Smooth muscle cell (in vitro differentiated cells): ENCODE measurements at regions not wholly inside any gene's neighbourhood (a gene's known extent, or its start where the extent isn't known, plus 50 kb on each side); places are given as distances from the start of the nearest gene placed in this dataset.

Experiments
- DNase-seq: peaks from one replicate; lab custom pipeline; 2025; ENCODE audit not compliant: unreplicated experiment; lab: John Stamatoyannopoulos, UW
- H2AFZ ChIP-seq: fragments of 200-600 bp; sonication (generic); 2 replicates; pipeline ENCODE4 v1.6.0; 2016; ENCODE audit warnings: antibody characterized with exemption, low read depth, mild to moderate bottlenecking
- H3F3A ChIP-seq: fragments of 200-600 bp; sonication (generic); 2 replicates; pipeline ENCODE4 v1.6.0; 2017; ENCODE audit warnings: antibody characterized with exemption, low read depth
- H3K27ac ChIP-seq: fragments of 200-600 bp; sonication (generic); 2 replicates; pipeline ENCODE4 v1.5.1; 2016; ENCODE audit warnings: low read depth, mild to moderate bottlenecking
- H3K27me3 ChIP-seq: fragments of 200-600 bp; sonication (generic); 2 replicates; pipeline ENCODE4 v1.6.1; 2016; ENCODE audit warnings: low read depth, mild to moderate bottlenecking
- H3K36me3 ChIP-seq: fragments of 200-600 bp; sonication (generic); 2 replicates; pipeline ENCODE4 v1.5.1; 2016; ENCODE audit warnings: low read depth
- H3K4me1 ChIP-seq: fragments of 200-600 bp; sonication (generic); 2 replicates; pipeline ENCODE4 v1.5.1; 2016; ENCODE audit warnings: low read depth
- H3K4me2 ChIP-seq: fragments of 200-600 bp; sonication (generic); 2 replicates; pipeline ENCODE4 v1.6.0; 2016; ENCODE audit warnings: mild to moderate bottlenecking
- H3K4me3 ChIP-seq: fragments of 200-600 bp; sonication (generic); 2 replicates; pipeline ENCODE4 v1.5.1; 2016; ENCODE audit warnings: mild to moderate bottlenecking
- H3K79me2 ChIP-seq: fragments of 200-600 bp; sonication (generic); 2 replicates; pipeline ENCODE4 v1.6.0; 2016; ENCODE audit warnings: low read depth, mild to moderate bottlenecking
- H3K9ac ChIP-seq: fragments of 200-600 bp; sonication (generic); 2 replicates; pipeline ENCODE4 v1.6.0; 2016; ENCODE audit warnings: low read depth
- H3K9me3 ChIP-seq: fragments of 200-600 bp; sonication (generic); replicated peaks from 2 replicates; pipeline ENCODE4 v1.5.1; 2016; ENCODE audit warnings: low read depth
- H4K20me1 ChIP-seq: fragments of 200-600 bp; sonication (generic); 2 replicates; pipeline ENCODE4 v1.6.0; 2016; ENCODE audit warnings: low read depth
- WGBS: methylation state at CpG from one replicate; pipeline ENCODE4 v1.1.7; 2016; ENCODE audit warnings: low lambda C conversion rate; 5-methylcytosine and 5-hydroxymethylcytosine counted together
- TF ChIP-seq, protein P1 (sequence below): fragments of 200-600 bp; sonication (generic); IDR thresholded peaks from 2 replicates; pipeline ENCODE4 v1.5.1; 2017; ENCODE audit warnings: borderline replicate concordance, mild to moderate bottlenecking, antibody characterized with exemption; ENCODE audit not compliant: insufficient read depth, poor library complexity, severe bottlenecking

DNA sequence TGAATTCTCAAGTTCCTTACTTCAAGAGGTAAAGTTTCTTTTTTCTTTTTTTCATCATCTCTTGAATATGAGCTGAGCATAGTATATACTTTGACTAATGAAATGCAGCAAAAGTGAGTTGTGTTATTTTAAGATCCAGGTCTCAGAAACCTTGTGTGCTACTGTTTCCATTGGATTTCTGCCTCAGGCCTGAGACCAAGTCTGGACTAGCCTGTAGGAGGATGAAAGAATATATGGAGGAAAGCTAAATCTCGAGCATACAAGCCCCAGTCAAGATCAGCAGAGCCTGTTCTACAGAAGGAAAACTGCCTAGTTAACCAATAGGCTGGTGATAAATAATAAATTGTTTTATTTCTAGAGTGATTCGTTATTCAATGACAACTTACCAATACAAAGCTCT lies 652.5 kb downstream of the C12orf50 start:
- 78% methylated on average over 2 of the region's 2 CpGs for WGBS

DNA sequence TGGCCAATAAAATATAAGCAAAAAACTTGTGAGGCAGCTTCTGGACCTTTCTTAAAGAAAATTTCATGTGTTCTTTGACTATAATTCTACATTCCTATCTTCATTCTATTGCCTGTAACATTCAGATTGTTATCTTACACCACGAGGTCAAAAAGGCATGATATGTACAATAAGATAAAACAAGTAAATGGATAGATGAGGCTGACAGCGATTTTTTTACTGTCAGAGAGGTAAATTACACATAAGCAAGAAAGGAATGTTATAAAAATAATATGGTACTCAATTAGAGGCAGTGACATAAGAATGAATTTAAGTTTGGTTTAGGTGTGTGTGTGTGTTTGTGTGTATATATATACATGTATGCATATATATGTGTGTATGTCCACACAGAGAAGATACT lies 660.0 kb downstream of the C12orf50 start:
- Histone ChIP-seq H3K4me2 (no peak overlapping the region), H2AFZ (no peak overlapping the region)
- WGBS, result 69% methylated on average over 2 of the region's 2 CpGs

More for the DNA sequence above, 652.5 kb downstream of the C12orf50 start:
- no peak overlapping the region for H3K27ac ChIP-seq
- no peaks in the 10 kb centered on the region for H3K27me3 ChIP-seq
- H3K4me3 ChIP-seq, result no peak overlapping the region
- H3K36me3 ChIP-seq, result no peaks in the 10 kb centered on the region
- no peak for DNase-seq
- no peaks in the 10 kb centered on the region for H3K4me1 ChIP-seq
- H3K9me3 ChIP-seq, result peaks cover 4% of the 10 kb centered on the region
- TF ChIP-seq, protein P1, sequence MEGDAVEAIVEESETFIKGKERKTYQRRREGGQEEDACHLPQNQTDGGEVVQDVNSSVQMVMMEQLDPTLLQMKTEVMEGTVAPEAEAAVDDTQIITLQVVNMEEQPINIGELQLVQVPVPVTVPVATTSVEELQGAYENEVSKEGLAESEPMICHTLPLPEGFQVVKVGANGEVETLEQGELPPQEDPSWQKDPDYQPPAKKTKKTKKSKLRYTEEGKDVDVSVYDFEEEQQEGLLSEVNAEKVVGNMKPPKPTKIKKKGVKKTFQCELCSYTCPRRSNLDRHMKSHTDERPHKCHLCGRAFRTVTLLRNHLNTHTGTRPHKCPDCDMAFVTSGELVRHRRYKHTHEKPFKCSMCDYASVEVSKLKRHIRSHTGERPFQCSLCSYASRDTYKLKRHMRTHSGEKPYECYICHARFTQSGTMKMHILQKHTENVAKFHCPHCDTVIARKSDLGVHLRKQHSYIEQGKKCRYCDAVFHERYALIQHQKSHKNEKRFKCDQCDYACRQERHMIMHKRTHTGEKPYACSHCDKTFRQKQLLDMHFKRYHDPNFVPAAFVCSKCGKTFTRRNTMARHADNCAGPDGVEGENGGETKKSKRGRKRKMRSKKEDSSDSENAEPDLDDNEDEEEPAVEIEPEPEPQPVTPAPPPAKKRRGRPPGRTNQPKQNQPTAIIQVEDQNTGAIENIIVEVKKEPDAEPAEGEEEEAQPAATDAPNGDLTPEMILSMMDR, result no peak
- H3F3A ChIP-seq, result no peaks in the 10 kb centered on the region
- H3K79me2 ChIP-seq, result no peaks in the 10 kb centered on the region
- H2AFZ ChIP-seq, result no peak overlapping the region
- no peak overlapping the region for H3K9ac ChIP-seq
- no peaks in the 10 kb centered on the region for H4K20me1 ChIP-seq
- H3K4me2 ChIP-seq, result no peak overlapping the region

DNA sequence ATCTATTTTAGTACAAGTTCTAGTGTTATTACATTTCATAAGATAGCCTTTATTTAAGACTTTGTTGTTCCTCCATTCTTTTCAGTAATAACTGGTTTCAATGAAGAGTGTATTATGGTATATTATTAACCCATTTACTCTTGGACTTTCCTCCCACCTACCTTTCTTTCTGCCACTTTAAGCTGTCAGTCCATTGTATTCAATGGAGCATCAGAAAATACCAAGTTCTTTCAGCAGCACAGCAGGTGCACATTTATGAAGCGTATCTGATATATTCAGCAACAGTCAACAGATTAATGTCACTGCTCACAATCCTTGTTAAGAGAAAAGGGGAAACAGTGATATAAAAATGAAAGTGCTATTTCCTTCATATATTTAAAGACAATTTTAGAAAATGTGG lies 660.9 kb downstream of the C12orf50 start:
- no peaks in the 10 kb centered on the region for H3F3A ChIP-seq
- no peaks in the 10 kb centered on the region for H3K9me3 ChIP-seq
- H3K4me2 ChIP-seq, result no peak overlapping the region
- H3K4me1 ChIP-seq, result no peaks in the 10 kb centered on the region
- no peaks in the 10 kb centered on the region for H3K27me3 ChIP-seq
- TF ChIP-seq, protein P1, result no peak
- H3K4me3 ChIP-seq, result no peak overlapping the region
- no peaks in the 10 kb centered on the region for H3K79me2 ChIP-seq
- no peaks in the 10 kb centered on the region for H4K20me1 ChIP-seq
- H2AFZ ChIP-seq, result no peak overlapping the region
- H3K9ac ChIP-seq, result no peak overlapping the region
- H3K36me3 ChIP-seq, result no peaks in the 10 kb centered on the region
- no peak overlapping the region for H3K27ac ChIP-seq
- 98% methylated on average over 1 of the region's 1 CpG for WGBS
- DNase-seq, result no peak

More for the DNA sequence above, 660.0 kb downstream of the C12orf50 start:
- Histone ChIP-seq H3F3A (no peaks in the 10 kb centered on the region), H3K9me3 (no peaks in the 10 kb centered on the region), H3K4me3 (no peak overlapping the region), H3K27ac (no peak overlapping the region), H3K36me3 (no peaks in the 10 kb centered on the region), H3K27me3 (no peaks in the 10 kb centered on the region), H3K9ac (no peak overlapping the region), H4K20me1 (no peaks in the 10 kb centered on the region), H3K4me1 (no peaks in the 10 kb centered on the region), H3K79me2 (no peaks in the 10 kb centered on the region)
- no peak for DNase-seq
- TF ChIP-seq, protein P1, result no peak

DNA sequence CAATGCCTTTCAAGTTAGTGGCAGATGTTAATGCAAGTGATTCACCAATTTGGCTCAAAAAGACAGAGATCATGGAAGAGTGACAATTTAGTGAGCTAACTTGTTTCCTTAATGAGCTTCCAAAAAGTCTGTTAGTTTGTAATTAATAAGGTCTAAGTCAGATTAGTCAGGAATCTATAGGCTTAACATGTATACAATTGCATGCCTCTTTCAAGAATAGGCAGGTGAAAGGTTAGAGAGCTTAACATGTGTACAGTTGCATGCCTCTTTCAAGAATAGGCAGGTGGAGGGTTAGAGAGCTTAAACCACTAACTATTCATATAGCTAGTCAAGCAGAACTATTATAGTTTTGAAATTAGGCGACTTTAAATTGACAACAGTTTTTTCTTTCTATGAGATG lies 663.8 kb downstream of the C12orf50 start:
- TF ChIP-seq, protein P1, result no peak
- DNase-seq, result no peak
- Histone ChIP-seq H3K79me2 (no peaks in the 10 kb centered on the region), H3K9ac (no peak overlapping the region), H3K9me3 (no peaks in the 10 kb centered on the region), H3K36me3 (no peaks in the 10 kb centered on the region), H3K4me3 (no peak overlapping the region), H3K4me2 (no peak overlapping the region), H4K20me1 (no peaks in the 10 kb centered on the region), H3F3A (no peaks in the 10 kb centered on the region), H3K4me1 (no peaks in the 10 kb centered on the region), H3K27me3 (no peaks in the 10 kb centered on the region), H2AFZ (no peak overlapping the region), H3K27ac (no peak overlapping the region)
- 100% methylated on average over 1 of the region's 1 CpG for WGBS
